ENCODE measurements at regions not wholly inside any gene's neighbourhood (a gene's known extent, or its start where the extent isn't known, plus 50 kb on each side); places are given as distances from the start of the nearest gene placed in this dataset.

GRCh38 chr2:37581433-37581832, 90.0 kb downstream of the CDC42EP3 start:
- TF ChIP-seq POLR2A (IDR thresholded peaks at IDR 0.05; ENCODE audit: low read depth, low read length) (no peak), POLR2AphosphoS5 (IDR thresholded peaks at IDR 0.05; ENCODE audit: low read depth, low read length) (no peak), TAF1 (IDR thresholded peaks at IDR 0.05; ENCODE audit: borderline replicate concordance, low read depth, low read length) (no peak)
